Coronary artery (tissue), 2 donors: ENCODE measurements at regions not wholly inside any gene's neighbourhood (a gene's known extent, or its start where the extent isn't known, plus 50 kb on each side); places are given as distances from the start of the nearest gene placed in this dataset.

ENCODE experiments used
- DNase-seq: peaks from one replicate; pipeline ENCODE4 v3.0.0-alpha.2; 2017; ENCODE audit warnings: low spot score
- H3K27ac ChIP-seq, 2 donors: fragments of 200-600 bp; sonication (generic); one replicate each; pipeline ENCODE4 v1.5.1; 2016 to 2019
- H3K4me3 ChIP-seq: fragments of 200-600 bp; sonication (generic); 2 replicates; pipeline ENCODE4 v1.5.1; 2016; ENCODE audit warnings: mild to moderate bottlenecking, moderate library complexity
- TF ChIP-seq, protein P1 (sequence below): fragments of 200-600 bp; sonication (generic); IDR thresholded peaks from one replicate; pipeline ENCODE4 v1.5.1; 2019; ENCODE audit warnings: antibody characterized with exemption

DNA sequence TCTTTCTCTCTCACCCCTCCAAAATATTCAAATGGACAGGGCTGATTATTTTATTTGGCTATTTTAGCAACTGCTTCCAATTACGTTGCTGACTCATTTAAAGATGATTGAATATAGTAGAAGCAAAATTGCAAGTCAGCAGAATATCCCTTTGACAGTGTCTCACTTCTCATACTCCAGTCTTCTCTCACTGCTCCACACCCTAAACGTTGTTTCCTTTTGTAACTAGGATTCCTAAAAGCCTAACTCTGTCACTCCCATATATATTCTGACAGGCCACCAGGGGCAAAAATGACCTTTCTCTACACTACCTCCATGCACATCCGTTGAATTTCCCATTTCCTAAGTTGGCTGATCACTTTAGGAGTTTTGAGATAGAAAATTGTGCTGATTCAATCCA lies 351.1 kb downstream of the RND3 start:
- no peak for DNase-seq
- no peak overlapping the region for H3K27ac ChIP-seq
- H3K4me3 ChIP-seq, result no peak overlapping the region
- TF ChIP-seq, protein P1, sequence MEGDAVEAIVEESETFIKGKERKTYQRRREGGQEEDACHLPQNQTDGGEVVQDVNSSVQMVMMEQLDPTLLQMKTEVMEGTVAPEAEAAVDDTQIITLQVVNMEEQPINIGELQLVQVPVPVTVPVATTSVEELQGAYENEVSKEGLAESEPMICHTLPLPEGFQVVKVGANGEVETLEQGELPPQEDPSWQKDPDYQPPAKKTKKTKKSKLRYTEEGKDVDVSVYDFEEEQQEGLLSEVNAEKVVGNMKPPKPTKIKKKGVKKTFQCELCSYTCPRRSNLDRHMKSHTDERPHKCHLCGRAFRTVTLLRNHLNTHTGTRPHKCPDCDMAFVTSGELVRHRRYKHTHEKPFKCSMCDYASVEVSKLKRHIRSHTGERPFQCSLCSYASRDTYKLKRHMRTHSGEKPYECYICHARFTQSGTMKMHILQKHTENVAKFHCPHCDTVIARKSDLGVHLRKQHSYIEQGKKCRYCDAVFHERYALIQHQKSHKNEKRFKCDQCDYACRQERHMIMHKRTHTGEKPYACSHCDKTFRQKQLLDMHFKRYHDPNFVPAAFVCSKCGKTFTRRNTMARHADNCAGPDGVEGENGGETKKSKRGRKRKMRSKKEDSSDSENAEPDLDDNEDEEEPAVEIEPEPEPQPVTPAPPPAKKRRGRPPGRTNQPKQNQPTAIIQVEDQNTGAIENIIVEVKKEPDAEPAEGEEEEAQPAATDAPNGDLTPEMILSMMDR, result no peak

DNA sequence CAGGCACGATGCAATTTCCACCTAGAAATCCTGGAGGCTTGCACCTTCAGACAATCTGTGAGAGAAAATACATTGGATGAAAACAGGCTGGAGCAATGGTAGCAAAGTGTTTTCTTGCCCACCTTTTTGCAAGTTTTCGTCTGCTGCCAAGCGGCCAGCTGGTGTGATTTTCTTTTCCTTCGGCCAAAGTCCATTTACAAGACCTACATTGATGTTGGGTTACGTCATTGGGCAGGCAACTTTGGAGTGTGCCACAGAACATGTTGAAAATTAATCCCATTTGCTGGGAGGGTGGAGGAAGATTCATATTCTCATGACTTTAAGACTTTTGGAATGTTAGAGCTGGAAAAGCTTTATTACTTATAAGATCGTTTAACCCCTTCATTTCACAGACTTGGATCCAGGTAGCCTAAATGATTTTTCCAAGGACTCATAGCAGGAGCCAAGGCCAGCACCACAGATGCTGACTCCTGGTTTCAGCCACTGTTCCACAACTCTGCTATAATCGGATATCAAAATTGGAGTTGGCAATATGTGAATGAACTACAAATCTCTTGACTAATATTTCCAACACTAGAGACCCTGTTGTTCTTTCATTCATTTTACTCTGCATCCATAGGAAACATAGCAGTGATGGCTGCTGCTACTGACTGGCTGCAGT lies 352.1 kb downstream of the RND3 start:
- no peak for DNase-seq
- TF ChIP-seq, protein P1, result no peak
- Histone ChIP-seq H3K27ac (no peak overlapping the region), H3K4me3 (no peak overlapping the region)

DNA sequence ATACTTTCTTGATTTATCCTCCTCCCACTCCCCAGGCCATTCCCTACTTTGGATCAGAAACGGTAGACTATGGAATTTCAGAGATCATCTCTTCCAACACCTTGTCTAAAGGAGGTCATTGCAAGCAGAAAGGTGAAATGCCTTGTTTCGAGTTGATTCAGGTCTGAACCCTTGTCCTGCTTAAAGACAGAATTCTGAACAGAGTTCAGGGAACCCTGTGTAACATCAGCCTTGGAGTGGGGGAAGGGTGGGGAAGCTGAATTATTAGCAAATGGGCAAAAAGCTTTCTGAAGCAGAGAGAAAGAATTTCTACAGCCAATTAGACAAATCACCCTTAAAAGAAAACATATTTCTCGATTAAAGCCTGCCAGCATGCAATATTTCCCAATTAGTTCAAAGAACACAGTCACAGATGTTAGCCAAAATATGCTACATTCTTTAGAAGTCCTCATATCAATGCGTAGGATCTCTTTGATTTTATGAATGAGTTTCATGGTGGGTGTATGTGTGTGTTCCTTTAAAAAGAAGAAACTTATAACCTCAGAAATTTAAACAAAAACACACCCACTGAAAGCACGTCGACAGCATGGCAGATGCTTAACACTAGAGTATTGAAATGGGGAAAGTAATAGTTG lies 353.1 kb downstream of the RND3 start:
- no peak overlapping the region for H3K4me3 ChIP-seq
- TF ChIP-seq, protein P1, result no peak
- no peak overlapping the region for H3K27ac ChIP-seq
- DNase-seq, result no peak

DNA sequence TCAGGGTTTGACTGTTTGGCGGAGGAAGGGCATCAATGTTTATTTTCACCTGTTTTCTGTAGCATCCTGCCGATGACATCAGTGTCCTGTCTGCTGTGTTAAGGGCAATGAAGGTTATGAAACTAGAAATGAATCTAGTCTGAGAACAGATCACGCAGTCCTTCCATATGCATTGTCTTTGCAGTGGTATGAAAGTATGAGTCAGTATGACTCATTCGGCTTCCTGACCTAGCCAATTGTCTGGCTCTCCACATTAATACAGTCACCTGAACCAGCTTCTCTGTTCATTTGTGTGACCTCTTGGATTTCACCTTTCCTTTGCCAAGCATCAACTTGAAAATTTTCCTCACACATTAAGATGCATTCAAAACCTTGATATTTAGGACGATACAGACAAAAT lies 353.8 kb downstream of the RND3 start:
- TF ChIP-seq, protein P1, result no peak
- no peak overlapping the region for H3K27ac ChIP-seq
- DNase-seq, result no peak

DNA sequence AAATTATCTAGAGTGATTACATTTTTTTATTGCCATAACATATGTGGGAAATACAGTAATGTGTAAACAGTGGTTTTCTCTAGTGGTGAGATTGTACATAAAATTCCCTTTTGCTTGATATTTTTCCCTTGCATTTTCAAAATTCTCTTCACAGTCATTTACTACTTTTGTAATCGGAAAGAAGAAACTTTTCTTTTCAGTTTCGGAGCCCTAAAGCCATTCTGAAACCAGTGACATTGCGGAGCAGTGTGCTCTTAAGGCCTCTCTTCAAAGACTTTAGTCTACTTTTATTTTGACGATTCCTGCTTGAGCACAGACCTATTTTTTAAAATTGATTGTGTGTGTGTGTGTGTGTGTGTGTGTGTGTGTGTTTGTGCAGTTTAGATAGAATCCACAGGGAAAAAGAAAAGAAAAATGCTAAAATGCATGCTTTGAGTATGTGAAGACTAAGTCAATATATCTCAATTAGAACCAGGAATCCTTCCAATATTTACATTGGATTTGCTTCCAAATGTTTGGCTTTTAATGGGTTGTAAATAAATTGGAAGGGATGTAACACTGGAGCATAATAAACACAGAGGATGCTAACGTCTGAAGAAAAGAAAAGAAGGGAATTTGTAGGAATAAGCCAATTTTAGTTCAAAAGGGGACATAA lies 357.4 kb downstream of the RND3 start:
- no peak overlapping the region for H3K4me3 ChIP-seq
- TF ChIP-seq, protein P1, result no peak
- no peak for DNase-seq
- no peak overlapping the region for H3K27ac ChIP-seq

More for the DNA sequence above, 353.8 kb downstream of the RND3 start:
- no peak overlapping the region for H3K4me3 ChIP-seq

DNA sequence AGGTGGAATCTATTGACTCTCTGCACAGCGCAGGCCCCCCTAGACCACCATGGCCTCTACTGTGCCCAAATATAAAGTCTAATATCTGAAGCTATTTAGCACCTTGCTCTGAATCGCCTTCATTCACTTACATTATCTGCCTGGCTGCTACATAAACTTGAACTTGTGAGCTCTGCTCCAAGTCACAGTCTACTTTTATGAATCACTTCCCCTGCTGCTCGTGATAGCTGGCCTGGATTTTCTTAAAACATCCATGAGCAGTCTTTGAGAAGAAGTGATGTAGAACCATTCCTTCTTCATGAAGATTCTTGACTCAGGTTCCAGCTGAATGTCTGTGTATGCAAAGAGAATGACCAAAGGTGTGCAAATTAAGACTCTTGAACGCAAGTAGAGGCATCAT lies 359.5 kb downstream of the RND3 start:
- H3K4me3 ChIP-seq, result no peak overlapping the region
- H3K27ac ChIP-seq, result no peak overlapping the region
- no peak for DNase-seq
- TF ChIP-seq, protein P1, result no peak
